ENCODE measurements at regions not wholly inside any gene's neighbourhood (a gene's known extent, or its start where the extent isn't known, plus 50 kb on each side); places are given as distances from the start of the nearest gene placed in this dataset.

GRCh38 chr6:82035526-82035925, 212.0 kb downstream of the IBTK start:
- no peaks in the 10 kb centered on the region; a peak in 1 of 4 replicates for H3K4me1 Mint-ChIP-seq
- Histone ChIP-seq H3K27ac (ENCODE audit: insufficient read length, low read depth, low read length) (no peak overlapping the region), H3K4ac (ENCODE audit: low read depth, low read length) (no peak overlapping the region), H2BK20ac (ENCODE audit: low read depth, low read length, poor library complexity, severe bottlenecking) (no peak overlapping the region), H2BK15ac (ENCODE audit: low read depth, low read length) (no peak overlapping the region), H3K4me1 (ENCODE audit: insufficient read depth, low read length) (no peaks in the 10 kb centered on the region), H3K23ac (ENCODE audit: insufficient read length, low read depth, low read length) (no peak overlapping the region), H3T11ph (ENCODE audit: low read length) (no peak overlapping the region), H2AK5ac (ENCODE audit: insufficient read length, low read length) (no peak overlapping the region), H3K23me2 (ENCODE audit: insufficient read length, low read depth, low read length, poor library complexity, severe bottlenecking) (no peaks in the 10 kb centered on the region), H3K27me3 (ENCODE audit: insufficient read depth, low read length) (no peaks in the 10 kb centered on the region), H4K91ac (ENCODE audit: insufficient read length, low read depth, low read length) (no peak overlapping the region), H3K56ac (ENCODE audit: insufficient read length, low read depth, low read length) (no peak overlapping the region), H3K4me2 (ENCODE audit: insufficient read depth, insufficient read length, low read length) (no peak overlapping the region), H3K79me2 (ENCODE audit: insufficient read depth, low read length) (no peaks in the 10 kb centered on the region), H3K18ac (ENCODE audit: insufficient read length, low read depth, low read length) (no peak overlapping the region), H4K8ac (replicated peaks; ENCODE audit: insufficient read length, low read depth, low read length) (no peak overlapping the region), H2BK120ac (ENCODE audit: low read depth, low read length, poor library complexity, severe bottlenecking) (no peak overlapping the region), H2BK12ac (ENCODE audit: insufficient read length, low read depth, low read length) (no peak overlapping the region), H4K20me1 (ENCODE audit: control insufficient read depth, insufficient read depth, insufficient read length) (no peaks in the 10 kb centered on the region), H2AFZ (ENCODE audit: low read length) (no peak overlapping the region), H4K5ac (ENCODE audit: insufficient read length, low read depth, low read length) (no peak overlapping the region), H2BK5ac (ENCODE audit: insufficient read length, low read length) (no peak overlapping the region), H3K14ac (ENCODE audit: insufficient read depth, low read length) (no peak overlapping the region), H3K79me1 (ENCODE audit: insufficient read depth, low read depth, low read length, poor library complexity, severe bottlenecking) (no peaks in the 10 kb centered on the region), H3K9me3 (ENCODE audit: control insufficient read depth, low read depth, low read length) (no peaks in the 10 kb centered on the region), H3K9ac (ENCODE audit: extremely low read depth, insufficient read length, low read length) (no peak overlapping the region)
- no peak overlapping the region for H3K4me3 Mint-ChIP-seq
- H3K36me3 Mint-ChIP-seq (ENCODE audit: insufficient read depth in 1 of 3, low read depth in 3 of 3): no peaks in the 10 kb centered on the region
- no peak overlapping the region for H3K27ac Mint-ChIP-seq
- no peak for TF ChIP-seq CTCF (conservative IDR thresholded peaks at IDR 0.05)
- no peak for DNase-seq
- WGBS (ENCODE audit: extremely low coverage, insufficient read length, low lambda C conversion rate): no CpG with 5 or more reads among the region's 2 CpGs
- no peaks in the 10 kb centered on the region for H3K9me3 Mint-ChIP-seq
- no peaks in the 10 kb centered on the region for H3K27me3 Mint-ChIP-seq (ENCODE audit: low read depth)

All from H9 (cell line).